ENCODE measurements at regions not wholly inside any gene's neighbourhood (a gene's known extent, or its start where the extent isn't known, plus 50 kb on each side); places are given as distances from the start of the nearest gene placed in this dataset.

DNA sequence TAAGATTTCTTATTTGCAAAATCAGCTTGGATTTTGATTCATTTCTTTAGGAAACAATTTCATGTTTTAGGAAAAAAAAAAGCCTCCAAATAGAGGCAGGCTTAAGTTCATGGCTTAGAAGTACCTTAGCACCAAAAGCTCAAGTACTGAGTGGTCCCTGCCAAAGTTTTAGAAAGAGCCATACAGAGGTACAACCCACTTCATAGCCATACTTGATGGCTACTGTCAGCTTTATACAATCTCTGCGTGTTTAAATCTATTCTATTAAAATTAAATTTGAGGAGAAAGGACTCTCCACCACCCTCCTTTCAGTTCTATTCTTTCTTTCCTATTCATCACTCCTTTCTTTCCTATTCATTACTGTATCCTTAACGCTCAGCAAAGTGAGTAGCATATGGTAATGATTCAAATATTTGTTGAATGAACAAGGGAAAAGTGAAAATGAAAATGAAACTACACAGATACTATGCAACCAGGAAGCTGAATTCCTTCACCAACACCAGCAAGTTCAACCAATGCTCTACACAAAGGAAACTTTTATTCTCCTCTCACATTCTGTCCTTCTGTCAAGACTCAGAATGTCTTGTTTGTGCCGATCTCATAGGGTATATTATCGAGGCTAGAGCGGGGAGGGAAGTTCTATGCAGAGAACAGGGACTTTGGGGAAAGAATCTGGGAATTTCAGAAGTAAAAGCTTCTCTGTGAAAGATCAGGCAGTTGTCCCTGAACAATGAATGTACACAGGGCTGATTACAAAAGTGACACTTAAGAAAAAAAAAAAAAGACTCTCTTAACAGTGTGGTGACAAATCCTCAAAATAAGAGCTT is 138.6 kb upstream of the SPEF2 start:
- DNase-seq: no peak
- TF ChIP-seq, protein P1, sequence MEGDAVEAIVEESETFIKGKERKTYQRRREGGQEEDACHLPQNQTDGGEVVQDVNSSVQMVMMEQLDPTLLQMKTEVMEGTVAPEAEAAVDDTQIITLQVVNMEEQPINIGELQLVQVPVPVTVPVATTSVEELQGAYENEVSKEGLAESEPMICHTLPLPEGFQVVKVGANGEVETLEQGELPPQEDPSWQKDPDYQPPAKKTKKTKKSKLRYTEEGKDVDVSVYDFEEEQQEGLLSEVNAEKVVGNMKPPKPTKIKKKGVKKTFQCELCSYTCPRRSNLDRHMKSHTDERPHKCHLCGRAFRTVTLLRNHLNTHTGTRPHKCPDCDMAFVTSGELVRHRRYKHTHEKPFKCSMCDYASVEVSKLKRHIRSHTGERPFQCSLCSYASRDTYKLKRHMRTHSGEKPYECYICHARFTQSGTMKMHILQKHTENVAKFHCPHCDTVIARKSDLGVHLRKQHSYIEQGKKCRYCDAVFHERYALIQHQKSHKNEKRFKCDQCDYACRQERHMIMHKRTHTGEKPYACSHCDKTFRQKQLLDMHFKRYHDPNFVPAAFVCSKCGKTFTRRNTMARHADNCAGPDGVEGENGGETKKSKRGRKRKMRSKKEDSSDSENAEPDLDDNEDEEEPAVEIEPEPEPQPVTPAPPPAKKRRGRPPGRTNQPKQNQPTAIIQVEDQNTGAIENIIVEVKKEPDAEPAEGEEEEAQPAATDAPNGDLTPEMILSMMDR (IDR thresholded peaks at IDR 0.05): no peak
- Histone ChIP-seq H3K4me3 (peak overlapping the region; percentile 31), H3K27ac (peak overlapping the region; percentile 70), H3K4me1 (no peaks in the 10 kb centered on the region), H3K9me3 (no peaks in the 10 kb centered on the region), H3K36me3 (no peaks in the 10 kb centered on the region), H3K27me3 (no peaks in the 10 kb centered on the region)
- ATAC-seq: peak; percentile 86
- intact Hi-C loops (cut with DNase I): no loop called here

DNA sequence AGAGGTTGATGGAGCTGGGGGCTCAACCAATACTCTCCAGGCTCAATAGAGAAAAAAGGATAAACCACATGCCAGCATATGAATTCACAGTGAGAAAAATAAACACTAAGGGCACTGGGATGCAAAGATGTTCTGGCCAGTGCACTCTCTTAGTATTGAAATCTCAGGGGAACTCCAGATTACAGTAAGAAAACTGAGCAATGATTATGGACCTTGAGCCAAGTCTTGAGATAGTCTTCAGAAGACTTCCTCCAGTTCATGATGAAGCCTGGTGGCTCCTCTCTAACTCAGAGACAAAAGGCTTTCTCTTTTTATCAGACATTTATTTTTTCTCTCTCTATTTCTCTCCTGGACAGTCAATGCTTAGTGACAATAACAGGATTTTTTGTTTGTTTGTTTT is 139.8 kb upstream of the SPEF2 start:
- Histone ChIP-seq H3K27me3 (no peaks in the 10 kb centered on the region), H3K27ac (no peak overlapping the region), H3K4me3 (no peak overlapping the region), H3K4me1 (no peaks in the 10 kb centered on the region), H3K36me3 (no peaks in the 10 kb centered on the region), H3K9me3 (no peaks in the 10 kb centered on the region)
- ATAC-seq (no peak), DNase-seq (no peak)
- TF ChIP-seq, protein P1 (IDR thresholded peaks at IDR 0.05): no peak
- intact Hi-C loops (cut with DNase I): no loop called here

DNA sequence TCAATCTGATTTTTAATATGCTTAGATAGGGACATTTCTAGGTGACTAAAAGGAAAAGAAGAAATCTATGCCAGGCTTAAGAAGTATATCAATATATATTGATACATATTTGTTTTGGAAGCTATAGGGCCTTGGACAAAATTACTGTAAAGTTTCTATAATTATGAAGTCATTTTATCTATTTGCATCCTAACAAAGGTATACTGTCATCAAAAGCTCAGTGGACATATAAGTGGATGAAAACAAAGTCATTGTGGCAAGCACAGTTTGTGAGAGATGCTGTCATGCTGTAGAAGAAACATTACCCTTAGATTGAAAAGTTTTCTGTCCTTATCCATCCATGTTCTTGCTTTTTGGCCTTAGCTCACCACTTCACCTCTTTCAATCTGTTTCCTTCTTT is 140.3 kb upstream of the SPEF2 start:
- no peak overlapping the region for H3K27ac ChIP-seq
- H3K4me1 ChIP-seq: no peaks in the 10 kb centered on the region
- TF ChIP-seq, protein P1 (IDR thresholded peaks at IDR 0.05): no peak
- no peak for ATAC-seq
- H3K27me3 ChIP-seq: no peaks in the 10 kb centered on the region
- DNase-seq: no peak
- intact Hi-C loops (cut with DNase I): no loop called here
- no peaks in the 10 kb centered on the region for H3K36me3 ChIP-seq
- no peaks in the 10 kb centered on the region for H3K9me3 ChIP-seq
- H3K4me3 ChIP-seq: no peak overlapping the region

DNA sequence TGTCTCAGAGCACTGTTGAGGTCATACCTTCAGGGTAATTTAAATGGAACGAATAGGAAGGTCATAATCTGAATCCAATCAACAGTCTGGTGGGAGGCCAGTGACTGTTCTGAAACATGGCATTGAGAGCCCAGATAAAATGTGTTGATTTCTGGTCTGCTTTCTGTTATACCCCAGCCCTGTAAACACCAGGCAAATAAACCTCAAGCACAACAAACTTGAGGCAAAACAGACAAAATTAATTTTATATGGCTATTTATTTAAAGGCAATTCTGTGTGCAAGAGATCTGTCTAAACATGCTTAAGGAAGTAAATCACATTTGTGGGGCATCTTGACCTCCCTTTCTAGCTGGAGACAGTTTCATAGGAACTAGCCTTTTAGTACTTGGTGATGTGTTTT is 140.9 kb upstream of the SPEF2 start:
- no peak for DNase-seq
- intact Hi-C loops (cut with DNase I): no loop called here
- ATAC-seq: no peak
- no peaks in the 10 kb centered on the region for H3K4me1 ChIP-seq
- no peak overlapping the region for H3K27ac ChIP-seq
- no peaks in the 10 kb centered on the region for H3K36me3 ChIP-seq
- H3K4me3 ChIP-seq: no peak overlapping the region
- H3K27me3 ChIP-seq: no peaks in the 10 kb centered on the region
- no peaks in the 10 kb centered on the region for H3K9me3 ChIP-seq
- TF ChIP-seq, protein P1 (IDR thresholded peaks at IDR 0.05): no peak

DNA sequence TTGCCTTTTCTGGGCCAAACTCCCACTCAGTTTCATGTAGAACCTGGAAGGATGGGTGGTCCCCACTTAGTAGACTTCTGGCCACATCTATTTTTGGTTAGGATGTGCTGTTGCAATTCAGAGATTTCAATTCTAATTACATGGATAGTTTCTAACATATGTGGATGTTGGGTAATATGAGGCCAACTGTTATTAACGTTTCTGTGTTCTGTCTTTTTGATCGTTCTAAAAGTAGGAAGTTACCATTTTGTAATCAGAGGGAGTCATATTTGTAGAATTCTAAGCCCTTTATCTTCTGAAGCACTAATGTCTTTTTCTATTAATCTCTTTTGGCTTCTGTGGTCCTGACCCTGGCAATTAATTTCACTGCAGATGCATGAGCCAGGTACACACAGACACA is 141.6 kb upstream of the SPEF2 start:
- Histone ChIP-seq H3K4me3 (no peak overlapping the region), H3K27ac (no peak overlapping the region), H3K9me3 (no peaks in the 10 kb centered on the region), H3K36me3 (no peaks in the 10 kb centered on the region), H3K27me3 (no peaks in the 10 kb centered on the region), H3K4me1 (no peaks in the 10 kb centered on the region)
- ATAC-seq (no peak), DNase-seq (no peak)
- TF ChIP-seq, protein P1 (IDR thresholded peaks at IDR 0.05): no peak
- intact Hi-C loops (cut with DNase I): no loop called here
